Caco-2 (cell line): ENCODE measurements at regions not wholly inside any gene's neighbourhood (a gene's known extent, or its start where the extent isn't known, plus 50 kb on each side); places are given as distances from the start of the nearest gene placed in this dataset.

Experiments
- BruUV-seq: library from RNA; stranded (reverse); fragments of 400-500 nt; replicated peaks from 2 replicates; lab custom pipeline; 2021; lab: Mats Ljungman, UMichigan
- CTCF ChIA-PET: fragments of 300-600 bp; sonication (Branson Sonifier 250); formaldehyde crosslinking; loops from one replicate; lab custom pipeline; 2022; ENCODE audit warnings: antibody characterized with exemption; lab: Charles Lee
- POLR2A ChIA-PET: fragments of 300-600 bp; sonication (Branson Sonifier 250); formaldehyde crosslinking; loops from one replicate; lab custom pipeline; 2022; ENCODE audit warnings: antibody characterized with exemption; lab: Charles Lee
- DNase-seq, 2 experiments: peaks; one replicate each; pipeline versions ENCODE4 v3.0.0 to v3.0.0-alpha.2; 2020 to 2022
- H3K27me3 ChIP-seq: replicated peaks from 2 replicates; pipeline ENCODE4 v1.6.0; 2011; ENCODE audit warnings: low read length; ENCODE audit not compliant: control insufficient read depth, insufficient read depth
- H3K36me3 ChIP-seq: 2 replicates; pipeline ENCODE4 v1.5.1; 2011; ENCODE audit warnings: low read length; ENCODE audit not compliant: control insufficient read depth, insufficient read depth
- H3K4me1 ChIP-seq: fragments of 250-450 bp; sonication (Bioruptor Pico); 2 replicates; pipeline ENCODE4 v1.5.1; 2020; ENCODE audit warnings: mild to moderate bottlenecking
- H3K4me3 ChIP-seq: 2 replicates; pipeline ENCODE4 v1.5.1; 2011; ENCODE audit warnings: low read depth, mild to moderate bottlenecking, control low read depth, low read length
- H3K9me3 ChIP-seq: fragments of 250-450 bp; sonication (Bioruptor Pico); 2 replicates; pipeline ENCODE4 v1.5.1; 2020; ENCODE audit warnings: mild to moderate bottlenecking, moderate library complexity
- H3K27ac Mint-ChIP-seq: one replicate; pipeline ENCODE4 v1.8.0; 2022; ENCODE audit warnings: mixed read lengths; ENCODE audit not compliant: unreplicated experiment
- H3K27me3 Mint-ChIP-seq: one replicate; pipeline ENCODE4 v1.8.0; 2022; ENCODE audit warnings: mixed read lengths; ENCODE audit not compliant: insufficient read depth, unreplicated experiment
- H3K36me3 Mint-ChIP-seq: one replicate; pipeline ENCODE4 v1.8.0; 2022; ENCODE audit warnings: mild to moderate bottlenecking, mixed read lengths; ENCODE audit not compliant: insufficient read depth, unreplicated experiment
- H3K4me1 Mint-ChIP-seq: one replicate; pipeline ENCODE4 v1.8.0; 2022; ENCODE audit warnings: low read depth, mixed read lengths; ENCODE audit not compliant: unreplicated experiment
- H3K4me3 Mint-ChIP-seq: one replicate; pipeline ENCODE4 v1.8.0; 2022; ENCODE audit warnings: mild to moderate bottlenecking, moderate library complexity, mixed read lengths; ENCODE audit not compliant: unreplicated experiment
- H3K9me3 Mint-ChIP-seq: one replicate; pipeline ENCODE4 v1.8.0; 2022; ENCODE audit warnings: mixed read lengths; ENCODE audit not compliant: unreplicated experiment
- intact Hi-C: fragments of 100-400 bp; cut with micrococcal nuclease; formaldehyde crosslinking; loops from one replicate; pipeline ENCODE4 v1.10.0; 2022; ENCODE audit not compliant: unreplicated experiment
- TF ChIP-seq, protein P1 (sequence below), 2 experiments: fragments of 200-600 bp in 1 of 2; IDR thresholded peaks; 1 replicate in 1 of 2; 2 replicates in 1 of 2; pipeline versions ENCODE4 v1.5.1 to v1.8.0; 2011 to 2022; ENCODE audit warnings: antibody characterized with exemption in 1 of 2, control low read depth in 1 of 2, inconsistent platforms in 1 of 2, low read depth in 1 of 2, low read length in 1 of 2, mild to moderate bottlenecking in 1 of 2, moderate library complexity in 1 of 2; ENCODE audit not compliant: insufficient read depth in 1 of 2, severe bottlenecking in 1 of 2, unreplicated experiment in 1 of 2

DNA sequence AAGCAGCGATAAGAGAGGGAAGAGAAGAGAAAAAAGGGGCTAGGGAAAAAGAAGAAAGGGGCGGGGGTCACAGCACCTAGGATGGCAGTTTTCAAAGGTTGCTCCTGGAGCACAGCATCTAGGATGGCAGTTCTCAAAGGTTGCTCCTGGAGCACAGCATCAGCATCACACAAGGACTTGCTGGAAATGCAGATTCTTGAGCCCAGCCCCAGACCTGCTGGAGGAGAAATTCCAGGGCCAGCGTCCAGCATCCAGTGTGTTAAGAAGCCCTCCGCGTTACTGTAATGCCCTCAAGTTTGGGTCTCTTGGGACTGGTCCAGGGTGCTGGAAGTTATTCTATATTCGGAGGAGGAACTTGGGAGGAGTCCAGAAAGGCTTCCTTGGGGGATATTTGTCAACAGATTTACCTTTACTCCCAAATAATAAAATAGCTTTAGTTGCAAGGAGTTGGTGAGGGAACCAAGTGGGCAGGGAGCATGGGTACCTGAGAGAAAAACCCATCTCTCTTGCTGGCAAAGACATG, 519.4 kb downstream of the SHQ1 start:
- Mint-ChIP-seq H3K9me3 (no peaks in the 10 kb centered on the region), H3K4me3 (no peak overlapping the region), H3K36me3 (no peaks in the 10 kb centered on the region), H3K27me3 (peaks cover 3% of the 10 kb centered on the region), H3K4me1 (no peaks in the 10 kb centered on the region), H3K27ac (no peak overlapping the region)
- Histone ChIP-seq H3K36me3 (no peaks in the 10 kb centered on the region), H3K4me1 (no peaks in the 10 kb centered on the region), H3K9me3 (no peaks in the 10 kb centered on the region), H3K4me3 (no peak overlapping the region), H3K27me3 (no peaks in the 10 kb centered on the region)
- ChIA-PET POLR2A (no interaction called here), CTCF (no interaction called here)
- intact Hi-C loops, result no loop called here
- DNase-seq, result no peak
- BruUV-seq, result no TSS peak
- TF ChIP-seq, protein P1, sequence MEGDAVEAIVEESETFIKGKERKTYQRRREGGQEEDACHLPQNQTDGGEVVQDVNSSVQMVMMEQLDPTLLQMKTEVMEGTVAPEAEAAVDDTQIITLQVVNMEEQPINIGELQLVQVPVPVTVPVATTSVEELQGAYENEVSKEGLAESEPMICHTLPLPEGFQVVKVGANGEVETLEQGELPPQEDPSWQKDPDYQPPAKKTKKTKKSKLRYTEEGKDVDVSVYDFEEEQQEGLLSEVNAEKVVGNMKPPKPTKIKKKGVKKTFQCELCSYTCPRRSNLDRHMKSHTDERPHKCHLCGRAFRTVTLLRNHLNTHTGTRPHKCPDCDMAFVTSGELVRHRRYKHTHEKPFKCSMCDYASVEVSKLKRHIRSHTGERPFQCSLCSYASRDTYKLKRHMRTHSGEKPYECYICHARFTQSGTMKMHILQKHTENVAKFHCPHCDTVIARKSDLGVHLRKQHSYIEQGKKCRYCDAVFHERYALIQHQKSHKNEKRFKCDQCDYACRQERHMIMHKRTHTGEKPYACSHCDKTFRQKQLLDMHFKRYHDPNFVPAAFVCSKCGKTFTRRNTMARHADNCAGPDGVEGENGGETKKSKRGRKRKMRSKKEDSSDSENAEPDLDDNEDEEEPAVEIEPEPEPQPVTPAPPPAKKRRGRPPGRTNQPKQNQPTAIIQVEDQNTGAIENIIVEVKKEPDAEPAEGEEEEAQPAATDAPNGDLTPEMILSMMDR (IDR thresholded peaks at IDR 0.05; ENCODE audit: insufficient read depth in 1 of 2, low read depth in 1 of 2, low read length in 1 of 2, severe bottlenecking in 1 of 2, unreplicated experiment in 1 of 2), result no peak

DNA sequence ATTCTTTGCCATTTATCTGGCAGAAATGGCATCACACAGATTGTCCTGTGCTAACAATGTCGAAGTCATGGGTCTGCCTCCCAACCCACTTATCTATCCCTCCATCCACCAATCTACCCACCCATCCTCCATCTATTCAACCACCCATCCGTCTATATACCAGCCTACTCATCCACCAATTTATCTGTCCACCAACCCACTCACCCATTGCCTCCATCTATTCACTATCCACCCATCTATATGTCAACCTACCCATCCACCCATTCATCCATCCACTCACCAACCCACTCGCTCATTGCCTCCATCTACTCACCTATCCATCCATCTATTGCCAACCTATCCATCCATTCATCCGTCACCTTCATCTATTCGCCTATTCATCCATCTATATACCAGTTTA, 521.2 kb downstream of the SHQ1 start:
- H3K36me3 ChIP-seq, result no peaks in the 10 kb centered on the region
- no peaks in the 10 kb centered on the region for H3K4me1 ChIP-seq
- H3K4me3 Mint-ChIP-seq, result no peak overlapping the region
- no peaks in the 10 kb centered on the region for H3K9me3 ChIP-seq
- TF ChIP-seq, protein P1 (IDR thresholded peaks at IDR 0.05; ENCODE audit: insufficient read depth in 1 of 2, low read depth in 1 of 2, low read length in 1 of 2, severe bottlenecking in 1 of 2, unreplicated experiment in 1 of 2), result no peak
- H3K36me3 Mint-ChIP-seq, result no peaks in the 10 kb centered on the region
- BruUV-seq, result no TSS peak
- peaks cover 3% of the 10 kb centered on the region for H3K27me3 Mint-ChIP-seq
- ChIA-PET CTCF (no interaction called here), POLR2A (no interaction called here)
- no peak overlapping the region for H3K4me3 ChIP-seq
- DNase-seq, result no peak
- H3K4me1 Mint-ChIP-seq, result no peaks in the 10 kb centered on the region
- H3K9me3 Mint-ChIP-seq, result no peaks in the 10 kb centered on the region
- no peaks in the 10 kb centered on the region for H3K27me3 ChIP-seq
- intact Hi-C loops, result no loop called here
- no peak overlapping the region for H3K27ac Mint-ChIP-seq

DNA sequence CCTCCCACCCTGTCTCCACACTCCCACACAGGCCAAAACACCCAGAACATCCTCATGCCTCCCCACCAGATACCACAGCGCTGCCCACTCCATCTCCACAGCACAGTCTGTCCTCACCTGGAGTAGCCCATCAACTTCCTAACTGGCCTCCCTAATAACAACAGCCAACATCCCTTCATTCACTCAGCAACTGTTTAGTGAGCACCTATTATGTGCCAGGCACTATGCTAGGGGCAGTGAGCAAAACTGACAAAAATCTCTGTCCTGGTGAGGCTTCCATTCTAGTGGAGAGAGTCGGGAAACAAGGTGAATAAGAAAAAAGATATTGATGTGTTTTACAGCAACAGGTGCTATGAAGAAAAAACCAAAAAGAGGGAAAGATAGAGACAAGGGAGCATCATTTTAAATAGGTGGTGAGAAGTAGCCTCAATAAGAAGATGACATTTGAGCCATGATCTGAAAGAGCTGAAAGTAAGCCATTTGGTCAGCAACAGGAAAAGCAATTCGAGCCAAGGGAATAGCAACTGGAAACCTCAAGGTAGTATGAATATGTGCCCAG, 523.9 kb downstream of the SHQ1 start:
- no peak for DNase-seq
- BruUV-seq, result no TSS peak
- no peaks in the 10 kb centered on the region for H3K9me3 Mint-ChIP-seq
- no peak overlapping the region for H3K27ac Mint-ChIP-seq
- intact Hi-C loops, result no loop called here
- TF ChIP-seq, protein P1 (IDR thresholded peaks at IDR 0.05; ENCODE audit: insufficient read depth in 1 of 2, low read depth in 1 of 2, low read length in 1 of 2, severe bottlenecking in 1 of 2, unreplicated experiment in 1 of 2), result no peak
- H3K4me1 ChIP-seq, result no peaks in the 10 kb centered on the region
- no peaks in the 10 kb centered on the region for H3K9me3 ChIP-seq
- H3K4me3 ChIP-seq, result no peak overlapping the region
- no peak overlapping the region for H3K4me3 Mint-ChIP-seq
- no peaks in the 10 kb centered on the region for H3K36me3 Mint-ChIP-seq
- POLR2A ChIA-PET, result no interaction called here
- no peaks in the 10 kb centered on the region for H3K4me1 Mint-ChIP-seq
- H3K27me3 Mint-ChIP-seq, result peaks cover 3% of the 10 kb centered on the region
- CTCF ChIA-PET, result interaction anchor here (0.7 kb wide), 1 partner anchor 155 kb away, joined by 3 read pairs; no protein-coding TSS in a partner anchor
- H3K27me3 ChIP-seq, result no peaks in the 10 kb centered on the region
- H3K36me3 ChIP-seq, result no peaks in the 10 kb centered on the region
